GM12873 (cell line): ENCODE measurements at regions not wholly inside any gene's neighbourhood (a gene's known extent, or its start where the extent isn't known, plus 50 kb on each side); places are given as distances from the start of the nearest gene placed in this dataset.

ENCODE experiments used
- CTCF ChIP-seq: IDR thresholded peaks from 2 replicates; pipeline ENCODE4 v1.5.1; 2012; ENCODE audit warnings: low read depth, mild to moderate bottlenecking, moderate library complexity, low read length, control low read depth; ENCODE audit not compliant: insufficient read depth; ENCODE audit errors: missing control alignments

GRCh38 chr5:52359261-52359660 lies 428.5 kb upstream of the ITGA1 start:
- no peak for TF ChIP-seq CTCF

- TF ChIP-seq CTCF = no peak
Measured at GRCh38 chr5:52360985-52361384, 426.7 kb upstream of the ITGA1 start.

- no peak for TF ChIP-seq CTCF
Measured at GRCh38 chr5:52374286-52374685, 413.4 kb upstream of the ITGA1 start.

GRCh38 chr5:52375969-52376368 lies 411.7 kb upstream of the ITGA1 start:
- TF ChIP-seq CTCF = no peak

- no peak for TF ChIP-seq CTCF
Measured at GRCh38 chr5:52376592-52376991, 411.1 kb upstream of the ITGA1 start.

- no peak for TF ChIP-seq CTCF
Measured at GRCh38 chr5:52378237-52378636, 409.5 kb upstream of the ITGA1 start.

- TF ChIP-seq CTCF = no peak
Measured at GRCh38 chr5:52388349-52388748, 399.4 kb upstream of the ITGA1 start.
